Stimulated activated CD8-positive, alpha-beta memory T cell treated with anti-CD3 and anti-CD28 coated beads, Interleukin-7, amount 100 ng/mL, for 24 hours (primary cell): ENCODE measurements at regions not wholly inside any gene's neighbourhood (a gene's known extent, or its start where the extent isn't known, plus 50 kb on each side); places are given as distances from the start of the nearest gene placed in this dataset.
"Not testable (repeated sequence)": the region's sequence is repeated elsewhere in the genome, so short reads cannot be mapped to it uniquely, and the experiment has no call there.

Source experiments
- DNase-seq: peaks from one replicate; pipeline ENCODE4 v3.0.0-alpha.2; 2020; ENCODE audit warnings: low read depth

- no peak for DNase-seq
Measured at GRCh38 chr4:81816031-81816761, 344.5 kb upstream of the RASGEF1B start.

- DNase-seq, result no peak
Measured at GRCh38 chr4:81814987-81815541, 343.4 kb upstream of the RASGEF1B start.

GRCh38 chr4:81811562-81812293, 340.0 kb upstream of the RASGEF1B start:
- DNase-seq, result no peak

GRCh38 chr4:81808011-81808672, 336.4 kb upstream of the RASGEF1B start:
- no peak for DNase-seq

GRCh38 chr4:81807386-81807785, 335.7 kb upstream of the RASGEF1B start:
- no peak for DNase-seq

- no peak for DNase-seq
Measured at GRCh38 chr4:81806485-81806884, 334.8 kb upstream of the RASGEF1B start.

GRCh38 chr4:81804849-81805248, 333.1 kb upstream of the RASGEF1B start:
- no peak for DNase-seq

GRCh38 chr4:81802285-81802846, 330.7 kb upstream of the RASGEF1B start:
- no peak for DNase-seq

GRCh38 chr4:81799371-81799770, 327.7 kb upstream of the RASGEF1B start:
- DNase-seq, result no peak

GRCh38 chr4:81796790-81797528, 325.3 kb upstream of the RASGEF1B start:
- no peak for DNase-seq

GRCh38 chr4:81792521-81792920, 320.8 kb upstream of the RASGEF1B start:
- no peak for DNase-seq

- DNase-seq, result no peak
Measured at GRCh38 chr4:81790477-81790876, 318.8 kb upstream of the RASGEF1B start.

- DNase-seq, result no peak
Measured at GRCh38 chr4:81789741-81790399, 318.2 kb upstream of the RASGEF1B start.

- DNase-seq, result no peak
Measured at GRCh38 chr4:81789158-81789557, 317.5 kb upstream of the RASGEF1B start.

GRCh38 chr4:81786766-81787165, 315.1 kb upstream of the RASGEF1B start:
- DNase-seq, result no peak

- no peak for DNase-seq
Measured at GRCh38 chr4:81786063-81786763, 314.5 kb upstream of the RASGEF1B start.

GRCh38 chr4:81785338-81785737, 313.6 kb upstream of the RASGEF1B start:
- no peak for DNase-seq

GRCh38 chr4:81783558-81783957, 311.9 kb upstream of the RASGEF1B start:
- no peak for DNase-seq

GRCh38 chr4:81781799-81782198, 310.1 kb upstream of the RASGEF1B start:
- DNase-seq, result no peak

- DNase-seq, result not testable (repeated sequence)
Measured at GRCh38 chr4:81777718-81778117, 306.0 kb upstream of the RASGEF1B start.

GRCh38 chr4:81776794-81777193, 305.1 kb upstream of the RASGEF1B start:
- DNase-seq, result no peak
